ENCODE measurements at regions not wholly inside any gene's neighbourhood (a gene's known extent, or its start where the extent isn't known, plus 50 kb on each side); places are given as distances from the start of the nearest gene placed in this dataset.

GRCh38 chr14:86639146-86639545 is 1109.2 kb downstream of the FLRT2 start:
- 76% methylated on average over 4 of the region's 5 CpGs for WGBS (ENCODE audit: insufficient coverage)
- intact Hi-C loops (cut with micrococcal nuclease), result no loop called here
- H3K27me3 Mint-ChIP-seq (ENCODE audit: low read depth in 2 of 2), result no peaks in the 10 kb centered on the region

GRCh38 chr14:86627080-86627479 is 1097.1 kb downstream of the FLRT2 start:
- Mint-ChIP-seq H3K27ac (peak overlapping the region; percentile 37 to 61), H3K36me3 (no peaks in the 10 kb centered on the region), H3K4me1 (peaks cover 9 to 10% of the 10 kb centered on the region in 2 donors), H3K4me3 (no peak overlapping the region), H3K27me3 (ENCODE audit: low read depth in 2 of 2) (no peaks in the 10 kb centered on the region), H3K9me3 (peaks cover 4 to 7% of the 10 kb centered on the region in 2 donors)
- H3K27me3 ChIP-seq (ENCODE audit: control insufficient read depth, insufficient read depth, low read length), result no peaks in the 10 kb centered on the region
- DNase-seq (no peak), ATAC-seq (no peak)
- H3K4me1 ChIP-seq (ENCODE audit: control insufficient read depth, insufficient read depth, low read length), result no peaks in the 10 kb centered on the region
- TF ChIP-seq, protein P1, sequence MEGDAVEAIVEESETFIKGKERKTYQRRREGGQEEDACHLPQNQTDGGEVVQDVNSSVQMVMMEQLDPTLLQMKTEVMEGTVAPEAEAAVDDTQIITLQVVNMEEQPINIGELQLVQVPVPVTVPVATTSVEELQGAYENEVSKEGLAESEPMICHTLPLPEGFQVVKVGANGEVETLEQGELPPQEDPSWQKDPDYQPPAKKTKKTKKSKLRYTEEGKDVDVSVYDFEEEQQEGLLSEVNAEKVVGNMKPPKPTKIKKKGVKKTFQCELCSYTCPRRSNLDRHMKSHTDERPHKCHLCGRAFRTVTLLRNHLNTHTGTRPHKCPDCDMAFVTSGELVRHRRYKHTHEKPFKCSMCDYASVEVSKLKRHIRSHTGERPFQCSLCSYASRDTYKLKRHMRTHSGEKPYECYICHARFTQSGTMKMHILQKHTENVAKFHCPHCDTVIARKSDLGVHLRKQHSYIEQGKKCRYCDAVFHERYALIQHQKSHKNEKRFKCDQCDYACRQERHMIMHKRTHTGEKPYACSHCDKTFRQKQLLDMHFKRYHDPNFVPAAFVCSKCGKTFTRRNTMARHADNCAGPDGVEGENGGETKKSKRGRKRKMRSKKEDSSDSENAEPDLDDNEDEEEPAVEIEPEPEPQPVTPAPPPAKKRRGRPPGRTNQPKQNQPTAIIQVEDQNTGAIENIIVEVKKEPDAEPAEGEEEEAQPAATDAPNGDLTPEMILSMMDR (IDR thresholded peaks at IDR 0.05), result no peak
- H3K27ac ChIP-seq (ENCODE audit: low read length), result no peak overlapping the region
- no peak overlapping the region for H3K4me3 ChIP-seq (ENCODE audit: low read length)
- no peaks in the 10 kb centered on the region for H3K9me3 ChIP-seq (ENCODE audit: control insufficient read depth, insufficient read depth, low read length)
- H3K36me3 ChIP-seq (ENCODE audit: control insufficient read depth, insufficient read depth, low read length), result no peaks in the 10 kb centered on the region
- intact Hi-C loops (cut with micrococcal nuclease), result no loop called here

More at GRCh38 chr14:86639146-86639545, 1109.2 kb downstream of the FLRT2 start:
- Histone ChIP-seq H3K27me3 (ENCODE audit: control insufficient read depth, insufficient read depth, low read length) (no peaks in the 10 kb centered on the region), H3K4me1 (ENCODE audit: control insufficient read depth, insufficient read depth, low read length) (no peaks in the 10 kb centered on the region), H3K27ac (ENCODE audit: low read length) (no peak overlapping the region), H3K9me3 (ENCODE audit: control insufficient read depth, insufficient read depth, low read length) (no peaks in the 10 kb centered on the region), H3K4me3 (ENCODE audit: low read length) (no peak overlapping the region), H3K36me3 (ENCODE audit: control insufficient read depth, insufficient read depth, low read length) (no peaks in the 10 kb centered on the region)
- no peak overlapping the region for H3K4me3 Mint-ChIP-seq
- no peaks in the 10 kb centered on the region for H3K36me3 Mint-ChIP-seq
- no peak for DNase-seq
- no peaks in the 10 kb centered on the region for H3K4me1 Mint-ChIP-seq
- TF ChIP-seq, protein P1 (IDR thresholded peaks at IDR 0.05), result no peak
- no peaks in the 10 kb centered on the region for H3K9me3 Mint-ChIP-seq
- ATAC-seq, result no peak
- no peak overlapping the region for H3K27ac Mint-ChIP-seq

DNA sequence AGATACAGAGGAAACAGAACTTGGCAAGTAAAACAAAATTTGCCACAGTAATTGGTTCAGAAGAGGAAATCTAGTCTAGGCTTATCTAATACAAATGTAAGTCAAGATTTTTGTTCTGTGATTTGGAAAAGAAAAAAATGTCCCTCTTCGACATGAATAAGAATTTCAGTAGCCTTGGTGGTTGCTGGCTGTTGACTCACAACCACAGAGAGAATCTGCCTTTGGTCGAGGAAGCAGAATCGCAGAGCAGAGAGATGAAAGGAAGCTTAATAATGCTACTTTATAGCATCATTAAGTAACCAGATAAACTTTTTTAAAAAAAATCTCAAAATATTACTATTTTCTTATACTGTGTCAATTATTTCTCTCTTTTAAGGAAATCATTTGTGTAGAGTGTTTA is 1096.6 kb downstream of the FLRT2 start:
- H3K36me3 Mint-ChIP-seq, result no peaks in the 10 kb centered on the region
- Histone ChIP-seq H3K4me3 (ENCODE audit: low read length) (no peak overlapping the region), H3K27me3 (ENCODE audit: control insufficient read depth, insufficient read depth, low read length) (no peaks in the 10 kb centered on the region), H3K4me1 (ENCODE audit: control insufficient read depth, insufficient read depth, low read length) (no peaks in the 10 kb centered on the region), H3K9me3 (ENCODE audit: control insufficient read depth, insufficient read depth, low read length) (no peaks in the 10 kb centered on the region), H3K27ac (ENCODE audit: low read length) (no peak overlapping the region), H3K36me3 (ENCODE audit: control insufficient read depth, insufficient read depth, low read length) (no peaks in the 10 kb centered on the region)
- WGBS (ENCODE audit: insufficient coverage), result 57% methylated on average over 3 of the region's 3 CpGs
- no peak overlapping the region for H3K4me3 Mint-ChIP-seq
- ATAC-seq (peak in 1 of 3 donors; percentile 50), DNase-seq (no peak)
- peaks cover 9 to 10% of the 10 kb centered on the region in 2 donors for H3K4me1 Mint-ChIP-seq
- peak overlapping the region; percentile 37 to 61 for H3K27ac Mint-ChIP-seq
- TF ChIP-seq, protein P1 (IDR thresholded peaks at IDR 0.05), result no peak
- intact Hi-C loops (cut with micrococcal nuclease), result no loop called here
- H3K9me3 Mint-ChIP-seq, result peaks cover 4 to 7% of the 10 kb centered on the region in 2 donors
- no peaks in the 10 kb centered on the region for H3K27me3 Mint-ChIP-seq (ENCODE audit: low read depth in 2 of 2)

DNA sequence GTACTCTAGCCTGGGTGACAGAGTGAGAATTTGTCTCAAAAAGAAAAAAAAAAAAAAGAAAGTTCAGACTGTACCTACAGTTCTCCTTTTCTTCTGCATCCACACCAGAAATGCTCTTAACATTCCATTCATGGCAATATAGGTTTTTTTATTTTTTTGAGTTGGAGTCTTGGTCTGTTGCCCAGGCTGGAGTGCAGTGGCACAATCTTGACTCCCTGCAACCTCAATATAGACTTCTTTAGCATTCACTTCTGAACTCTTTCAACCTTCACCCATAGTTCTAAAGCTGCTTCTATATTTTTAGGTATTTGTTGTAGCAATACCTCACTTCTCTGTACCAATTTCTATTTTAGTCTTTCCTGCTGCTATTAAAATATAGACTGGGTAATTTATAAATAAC is 1095.7 kb downstream of the FLRT2 start:
- intact Hi-C loops (cut with micrococcal nuclease), result no loop called here
- Histone ChIP-seq H3K9me3 (ENCODE audit: control insufficient read depth, insufficient read depth, low read length) (no peaks in the 10 kb centered on the region), H3K36me3 (ENCODE audit: control insufficient read depth, insufficient read depth, low read length) (no peaks in the 10 kb centered on the region), H3K27ac (ENCODE audit: low read length) (no peak overlapping the region), H3K27me3 (ENCODE audit: control insufficient read depth, insufficient read depth, low read length) (no peaks in the 10 kb centered on the region), H3K4me3 (ENCODE audit: low read length) (no peak overlapping the region), H3K4me1 (ENCODE audit: control insufficient read depth, insufficient read depth, low read length) (no peaks in the 10 kb centered on the region)
- Mint-ChIP-seq H3K4me1 (peaks cover 9 to 10% of the 10 kb centered on the region in 2 donors), H3K36me3 (no peaks in the 10 kb centered on the region), H3K9me3 (peaks cover 2 to 5% of the 10 kb centered on the region in 2 donors), H3K4me3 (no peak overlapping the region), H3K27ac (peak overlapping the region in 1 of 2 donors; percentile 37), H3K27me3 (ENCODE audit: low read depth in 2 of 2) (no peaks in the 10 kb centered on the region)
- ATAC-seq (no peak), DNase-seq (no peak)
- TF ChIP-seq, protein P1 (IDR thresholded peaks at IDR 0.05), result no peak
